Left lung (tissue), 4 donors: ENCODE measurements at regions not wholly inside any gene's neighbourhood (a gene's known extent, or its start where the extent isn't known, plus 50 kb on each side); places are given as distances from the start of the nearest gene placed in this dataset.

ENCODE experiments used
- ATAC-seq: fragments of 200-7000 bp; cut with Tn5 transposase; one replicate; pipeline ENCODE4 v1.9.1; 2020; ENCODE audit warnings: moderate library complexity
- DNase-seq, 4 donors: peaks; one replicate each; pipeline ENCODE4 v3.0.0-alpha.2; 2013 to 2020
- H3K27ac ChIP-seq, 2 donors: fragments of 200-600 bp; sonication (generic) in 1 of 2; one replicate each; pipeline versions ENCODE4 v1.5.0 to v1.8.0; 2020 to 2021
- H3K27me3 ChIP-seq, 2 donors: fragments of 200-600 bp; sonication (generic) in 1 of 2; one replicate each; pipeline versions ENCODE4 v1.5.0 to v1.8.0; 2020 to 2021
- H3K36me3 ChIP-seq, 2 donors: fragments of 200-600 bp; sonication (generic) in 1 of 2; one replicate each; pipeline versions ENCODE4 v1.5.0 to v1.8.0; 2020 to 2021
- H3K4me1 ChIP-seq, 2 donors: fragments of 200-600 bp; one replicate each; pipeline ENCODE4 v1.8.0; 2021
- H3K4me3 ChIP-seq, 2 donors: fragments of 200-600 bp; sonication (generic) in 1 of 2; one replicate each; pipeline versions ENCODE4 v1.5.0 to v1.8.0; 2020 to 2021; ENCODE audit warnings: mild to moderate bottlenecking in 1 of 2
- H3K9me3 ChIP-seq, 2 donors: fragments of 200-600 bp; sonication (generic) in 1 of 2; one replicate each; pipeline versions ENCODE4 v1.5.0 to v1.8.0; 2020 to 2021
- intact Hi-C, 2 donors: fragments of 100-400 bp; cut with DNase I; formaldehyde crosslinking; loops; one replicate each; pipeline versions ENCODE4 v1.11.2 to v1.14.2; 2022
- TF ChIP-seq, protein P1 (sequence below), 2 donors: fragments of 200-600 bp; sonication (generic) in 1 of 2; IDR thresholded peaks; one replicate each; pipeline versions ENCODE4 v1.5.0 to v1.8.0; 2021; ENCODE audit warnings: antibody characterized with exemption in 2 of 2
- donor health status: DM: no; HTN: yes; CAD: no.
- donor health status: DM: no; HTN: no; CAD: no.

- intact Hi-C loops = no loop called here
- peak in 1 of 4 donors; percentile 34 for DNase-seq
- H3K36me3 ChIP-seq = no peaks in the 10 kb centered on the region
- no peaks in the 10 kb centered on the region for H3K9me3 ChIP-seq
- H3K27ac ChIP-seq = peak overlapping the region in 1 of 2 donors; percentile 9
- H3K27me3 ChIP-seq = no peaks in the 10 kb centered on the region
- ATAC-seq = no peak
- H3K4me3 ChIP-seq = no peak overlapping the region
- TF ChIP-seq, protein P1, sequence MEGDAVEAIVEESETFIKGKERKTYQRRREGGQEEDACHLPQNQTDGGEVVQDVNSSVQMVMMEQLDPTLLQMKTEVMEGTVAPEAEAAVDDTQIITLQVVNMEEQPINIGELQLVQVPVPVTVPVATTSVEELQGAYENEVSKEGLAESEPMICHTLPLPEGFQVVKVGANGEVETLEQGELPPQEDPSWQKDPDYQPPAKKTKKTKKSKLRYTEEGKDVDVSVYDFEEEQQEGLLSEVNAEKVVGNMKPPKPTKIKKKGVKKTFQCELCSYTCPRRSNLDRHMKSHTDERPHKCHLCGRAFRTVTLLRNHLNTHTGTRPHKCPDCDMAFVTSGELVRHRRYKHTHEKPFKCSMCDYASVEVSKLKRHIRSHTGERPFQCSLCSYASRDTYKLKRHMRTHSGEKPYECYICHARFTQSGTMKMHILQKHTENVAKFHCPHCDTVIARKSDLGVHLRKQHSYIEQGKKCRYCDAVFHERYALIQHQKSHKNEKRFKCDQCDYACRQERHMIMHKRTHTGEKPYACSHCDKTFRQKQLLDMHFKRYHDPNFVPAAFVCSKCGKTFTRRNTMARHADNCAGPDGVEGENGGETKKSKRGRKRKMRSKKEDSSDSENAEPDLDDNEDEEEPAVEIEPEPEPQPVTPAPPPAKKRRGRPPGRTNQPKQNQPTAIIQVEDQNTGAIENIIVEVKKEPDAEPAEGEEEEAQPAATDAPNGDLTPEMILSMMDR (IDR thresholded peaks at IDR 0.05) = no peak
- no peaks in the 10 kb centered on the region for H3K4me1 ChIP-seq
Measured at GRCh38 chr1:221832617-221833016, 90.7 kb upstream of the DUSP10 start.

GRCh38 chr1:221832151-221832550, 90.3 kb upstream of the DUSP10 start:
- TF ChIP-seq, protein P1 (IDR thresholded peaks at IDR 0.05) = no peak
- Histone ChIP-seq H3K36me3 (no peaks in the 10 kb centered on the region), H3K9me3 (no peaks in the 10 kb centered on the region), H3K27me3 (no peaks in the 10 kb centered on the region), H3K27ac (peak overlapping the region in 1 of 2 donors; percentile 9), H3K4me3 (no peak overlapping the region), H3K4me1 (no peaks in the 10 kb centered on the region)
- ATAC-seq = no peak
- intact Hi-C loops = no loop called here
- peak in 1 of 4 donors; percentile 14 for DNase-seq

DNA sequence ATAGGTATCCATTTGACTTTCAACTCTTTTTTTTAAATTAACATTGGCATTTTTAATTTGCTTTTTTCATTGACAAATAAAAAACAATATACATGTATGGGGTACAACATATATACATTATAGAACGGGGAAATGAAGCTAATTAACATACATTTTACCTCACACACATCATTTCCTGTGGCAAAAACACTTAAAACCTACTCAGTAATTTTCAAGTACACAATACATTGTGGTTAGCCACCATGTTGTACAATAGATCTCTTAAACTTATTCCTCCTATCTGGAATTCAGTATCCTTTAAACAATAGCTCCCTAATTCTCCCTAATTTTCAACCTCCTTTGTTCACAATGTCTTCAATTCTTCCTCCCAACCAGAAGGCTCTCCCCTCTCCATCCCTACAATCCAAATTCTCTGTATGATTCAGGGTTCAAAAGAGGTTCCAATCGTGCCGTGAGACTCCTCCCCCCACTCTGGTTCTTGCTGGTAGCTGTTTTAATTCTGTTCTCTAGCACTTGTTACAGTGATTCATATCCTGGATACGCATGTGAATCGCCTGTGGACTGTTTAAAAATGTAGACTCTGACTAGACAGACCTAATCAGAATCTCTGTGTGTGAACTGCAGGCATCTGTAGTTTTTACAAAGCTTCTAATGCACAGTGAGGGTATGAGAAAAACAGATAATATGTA, 87.6 kb upstream of the DUSP10 start:
- TF ChIP-seq, protein P1 (IDR thresholded peaks at IDR 0.05) = no peak
- intact Hi-C loops = no loop called here
- ATAC-seq (peak; percentile 78), DNase-seq (no peak)
- Histone ChIP-seq H3K27ac (no peak overlapping the region), H3K27me3 (no peaks in the 10 kb centered on the region), H3K9me3 (no peaks in the 10 kb centered on the region), H3K4me1 (peaks cover 0 to 4% of the 10 kb centered on the region in 2 donors), H3K4me3 (no peak overlapping the region), H3K36me3 (no peaks in the 10 kb centered on the region)

DNA sequence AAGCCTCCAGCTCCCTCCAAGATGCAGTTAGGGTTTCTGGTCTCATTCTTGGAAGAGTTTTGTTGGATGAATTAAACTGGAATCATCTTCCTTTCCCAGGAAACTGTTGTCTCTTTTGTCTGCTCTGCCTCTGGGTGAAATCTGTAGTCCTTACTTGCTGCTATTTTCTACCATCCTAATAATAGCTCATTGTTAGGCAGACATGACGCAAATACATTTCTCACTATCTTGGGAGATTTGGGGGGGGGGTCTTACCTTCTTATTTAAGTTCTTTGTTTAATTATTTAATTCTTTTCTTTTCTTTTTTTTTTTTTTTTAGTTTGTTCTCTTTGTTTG, 85.4 kb upstream of the DUSP10 start:
- Histone ChIP-seq H3K9me3 (no peaks in the 10 kb centered on the region), H3K27ac (no peak overlapping the region), H3K4me3 (no peak overlapping the region), H3K36me3 (no peaks in the 10 kb centered on the region), H3K4me1 (peaks cover 0 to 4% of the 10 kb centered on the region in 2 donors), H3K27me3 (no peaks in the 10 kb centered on the region)
- TF ChIP-seq, protein P1 (IDR thresholded peaks at IDR 0.05) = no peak
- intact Hi-C loops = no loop called here
- ATAC-seq (no peak), DNase-seq (no peak)

DNA sequence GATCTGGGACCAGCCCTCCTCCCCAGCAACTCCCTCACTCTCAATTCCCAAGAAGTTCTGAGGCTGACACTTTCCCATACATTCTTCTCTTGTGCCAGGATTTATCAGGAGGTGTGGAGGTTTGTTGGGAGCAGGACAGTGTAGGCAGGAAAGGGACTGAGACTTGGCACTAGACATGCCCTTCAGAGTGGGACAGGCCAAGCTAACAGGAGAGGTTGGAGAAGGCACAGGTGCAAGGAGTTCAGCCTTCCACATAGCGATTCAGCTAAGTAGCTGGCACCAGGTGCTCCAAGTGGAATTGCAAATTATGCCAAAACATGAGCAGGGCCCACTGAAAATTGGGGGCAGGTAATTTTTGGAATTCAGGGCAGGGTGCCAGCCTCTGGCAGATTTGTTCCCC, 83.0 kb upstream of the DUSP10 start:
- Histone ChIP-seq H3K9me3 (no peaks in the 10 kb centered on the region), H3K4me3 (no peak overlapping the region), H3K27me3 (no peaks in the 10 kb centered on the region), H3K4me1 (peaks cover 0 to 4% of the 10 kb centered on the region in 2 donors), H3K36me3 (no peaks in the 10 kb centered on the region), H3K27ac (no peak overlapping the region)
- ATAC-seq = no peak
- TF ChIP-seq, protein P1 (IDR thresholded peaks at IDR 0.05) = no peak
- intact Hi-C loops = no loop called here
- DNase-seq = no peak
